HUES6 (cell line): ENCODE measurements at regions not wholly inside any gene's neighbourhood (a gene's known extent, or its start where the extent isn't known, plus 50 kb on each side); places are given as distances from the start of the nearest gene placed in this dataset.

Source experiments
- H3K27ac ChIP-seq: 2 replicates; pipeline ENCODE4 v1.7.0; 2013; ENCODE audit warnings: low read depth, mild to moderate bottlenecking, low read length, inconsistent platforms
- H3K27me3 ChIP-seq: 2 replicates; pipeline ENCODE4 v1.6.1; 2013; ENCODE audit warnings: low read length; ENCODE audit not compliant: control insufficient read depth, insufficient read depth
- H3K36me3 ChIP-seq: 2 replicates; pipeline ENCODE4 v1.6.1; 2013; ENCODE audit warnings: low read length; ENCODE audit not compliant: control insufficient read depth, insufficient read depth
- H3K4me1 ChIP-seq: 2 replicates; pipeline ENCODE4 v1.6.1; 2013; ENCODE audit warnings: low read length; ENCODE audit not compliant: control insufficient read depth, insufficient read depth
- H3K4me3 ChIP-seq: 2 replicates; pipeline ENCODE4 v1.5.1; 2013; ENCODE audit warnings: low read depth, low read length
- H3K9ac ChIP-seq: one replicate; pipeline ENCODE4 v1.6.1; 2013; ENCODE audit warnings: mild to moderate bottlenecking, low read length
- H3K9me3 ChIP-seq: 2 replicates; pipeline ENCODE4 v1.6.1; 2013; ENCODE audit warnings: low read depth, low read length; ENCODE audit not compliant: control insufficient read depth, insufficient read depth

GRCh38 chr2:11102466-11102865 is 52.8 kb upstream of the SLC66A3 start:
- Histone ChIP-seq H3K9me3 (no peaks in the 10 kb centered on the region), H3K4me1 (no peaks in the 10 kb centered on the region), H3K4me3 (no peak overlapping the region), H3K27ac (no peak overlapping the region), H3K9ac (no peak overlapping the region), H3K27me3 (no peaks in the 10 kb centered on the region), H3K36me3 (no peaks in the 10 kb centered on the region)

GRCh38 chr2:11102956-11103860 is 52.1 kb upstream of the SLC66A3 start:
- Histone ChIP-seq H3K36me3 (no peaks in the 10 kb centered on the region), H3K4me3 (no peak overlapping the region), H3K27me3 (no peaks in the 10 kb centered on the region), H3K9ac (no peak overlapping the region), H3K4me1 (no peaks in the 10 kb centered on the region), H3K27ac (no peak overlapping the region), H3K9me3 (no peaks in the 10 kb centered on the region)

GRCh38 chr2:11103984-11104793 is 51.1 kb upstream of the SLC66A3 start:
- Histone ChIP-seq H3K27ac (no peak overlapping the region), H3K9ac (no peak overlapping the region), H3K27me3 (no peaks in the 10 kb centered on the region), H3K9me3 (no peaks in the 10 kb centered on the region), H3K36me3 (no peaks in the 10 kb centered on the region), H3K4me1 (no peaks in the 10 kb centered on the region), H3K4me3 (no peak overlapping the region)

- H3K9me3 ChIP-seq = no peaks in the 10 kb centered on the region
- H3K27ac ChIP-seq = no peak overlapping the region
- no peak overlapping the region for H3K4me3 ChIP-seq
- no peaks in the 10 kb centered on the region for H3K36me3 ChIP-seq
- H3K9ac ChIP-seq = no peak overlapping the region
- no peaks in the 10 kb centered on the region for H3K27me3 ChIP-seq
- H3K4me1 ChIP-seq = no peaks in the 10 kb centered on the region
Observed at GRCh38 chr2:11104794-11105660, 50.2 kb upstream of the SLC66A3 start.
